Hepatic stellate cell (primary cell): ENCODE measurements at regions not wholly inside any gene's neighbourhood (a gene's known extent, or its start where the extent isn't known, plus 50 kb on each side); places are given as distances from the start of the nearest gene placed in this dataset.

Experiments used
- DNase-seq: peaks from one replicate; pipeline ENCODE4 v3.0.0; 2011; ENCODE audit warnings: low spot score

DNA sequence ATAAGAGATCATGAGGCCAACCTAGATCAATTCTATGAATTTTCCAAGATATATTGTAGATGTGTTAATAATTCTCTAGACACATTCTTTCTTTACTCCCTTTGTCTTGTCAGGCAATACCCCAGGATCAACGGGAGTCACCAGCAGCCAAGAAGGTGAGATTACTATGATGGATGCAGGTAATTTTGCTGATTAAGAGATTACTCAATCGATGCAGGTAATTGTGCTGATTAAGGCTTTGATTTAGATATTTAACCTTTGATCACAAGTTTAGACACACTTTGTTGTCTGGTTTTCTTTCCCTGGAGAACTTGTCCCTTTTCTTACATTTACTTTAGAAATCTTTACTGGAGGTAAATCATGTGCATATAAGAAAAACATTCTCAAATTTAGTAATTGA is 134.3 kb upstream of the CNTN1 start:
- DNase-seq: no peak

DNA sequence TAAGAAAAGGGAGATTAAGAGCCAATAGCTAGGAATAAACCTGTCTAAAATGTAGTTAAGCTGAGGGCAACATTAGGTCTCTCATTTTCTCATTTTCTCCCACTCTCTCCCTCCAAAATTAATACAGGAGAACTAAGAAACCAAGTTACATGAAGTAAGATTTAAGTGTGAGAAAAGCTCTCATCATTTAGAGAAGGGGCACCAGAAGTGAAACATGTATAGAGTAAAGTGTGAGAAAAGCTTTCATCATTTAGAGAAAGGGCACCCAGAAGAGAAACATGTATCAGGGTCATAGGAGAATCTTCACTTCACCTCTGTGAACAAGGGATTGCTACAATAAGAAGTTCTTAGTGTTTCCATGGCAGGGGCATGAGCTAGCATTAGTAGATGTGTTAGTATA is 132.4 kb upstream of the CNTN1 start:
- DNase-seq: no peak

DNA sequence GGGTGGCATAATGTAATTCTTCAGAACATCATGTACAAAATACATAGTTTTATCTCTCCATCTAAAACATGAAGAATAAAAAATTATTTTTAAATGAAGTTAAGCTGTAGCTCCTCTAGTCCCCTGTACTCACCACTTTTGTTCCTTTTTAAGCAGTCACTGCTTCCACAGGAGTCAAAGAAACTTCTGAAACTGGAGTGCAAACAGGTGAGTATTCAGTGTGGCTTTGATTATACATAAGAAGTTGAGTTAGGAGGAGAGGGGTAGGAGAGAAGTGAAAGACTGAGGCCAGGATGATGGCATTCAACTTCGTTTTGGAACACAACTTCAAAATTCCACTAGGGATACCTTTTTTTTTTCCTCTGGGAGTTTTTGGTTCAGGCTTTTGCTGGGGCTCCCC is 131.4 kb upstream of the CNTN1 start:
- no peak for DNase-seq

DNA sequence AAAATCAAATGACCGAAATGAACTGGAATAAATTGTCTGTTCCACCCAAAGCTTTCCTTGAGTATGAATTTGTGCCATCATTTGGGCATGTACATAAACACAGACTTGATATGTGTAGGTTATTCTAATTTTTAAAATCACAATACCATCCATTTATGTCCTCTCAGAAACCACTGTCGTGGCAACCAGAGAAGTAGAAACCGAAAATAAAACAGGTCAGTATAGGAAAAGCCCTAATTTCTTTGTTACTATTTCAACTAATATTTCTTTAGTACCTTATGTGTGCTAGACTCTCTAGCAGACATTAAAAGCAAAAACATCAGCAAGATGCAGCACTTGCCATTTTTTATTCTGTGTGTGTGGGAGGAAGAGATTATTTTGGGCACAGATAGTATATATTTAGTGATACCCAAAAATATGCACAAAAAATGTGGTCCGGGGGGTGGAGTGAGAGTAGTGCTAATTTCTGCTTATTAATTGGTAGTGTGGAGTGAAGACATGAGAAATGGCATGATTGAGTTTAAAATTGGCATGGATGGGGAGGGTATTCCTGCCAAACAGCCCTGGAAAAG is 130.8 kb upstream of the CNTN1 start:
- DNase-seq: no peak

DNA sequence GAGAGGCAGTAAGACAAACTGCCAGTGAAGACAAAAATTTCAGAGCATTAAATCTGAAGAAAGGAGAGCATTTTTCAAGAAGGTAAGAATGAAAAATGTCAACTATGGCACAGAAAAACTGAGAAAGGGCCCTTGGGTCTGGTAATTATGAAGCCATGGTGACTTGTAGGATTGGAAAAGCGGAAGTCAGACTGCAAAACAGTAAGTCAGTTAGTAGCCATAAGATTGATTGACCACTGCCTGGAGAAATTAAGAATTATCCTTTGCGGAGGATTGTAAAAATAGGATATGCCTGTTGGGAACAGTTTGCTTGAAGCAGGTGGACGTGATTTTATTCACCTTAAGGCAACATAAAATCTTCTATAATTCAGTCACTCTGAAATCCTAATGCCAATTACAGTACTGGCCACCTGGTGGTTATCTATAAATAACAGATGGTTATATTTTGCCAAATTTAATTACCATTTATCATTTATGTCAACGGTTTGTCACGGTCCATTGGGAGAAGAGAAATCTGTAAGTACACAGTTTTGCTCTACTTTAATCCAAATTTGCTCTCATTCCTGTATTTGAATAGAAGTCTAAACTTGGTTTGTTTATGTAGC is 127.1 kb upstream of the CNTN1 start:
- no peak for DNase-seq

DNA sequence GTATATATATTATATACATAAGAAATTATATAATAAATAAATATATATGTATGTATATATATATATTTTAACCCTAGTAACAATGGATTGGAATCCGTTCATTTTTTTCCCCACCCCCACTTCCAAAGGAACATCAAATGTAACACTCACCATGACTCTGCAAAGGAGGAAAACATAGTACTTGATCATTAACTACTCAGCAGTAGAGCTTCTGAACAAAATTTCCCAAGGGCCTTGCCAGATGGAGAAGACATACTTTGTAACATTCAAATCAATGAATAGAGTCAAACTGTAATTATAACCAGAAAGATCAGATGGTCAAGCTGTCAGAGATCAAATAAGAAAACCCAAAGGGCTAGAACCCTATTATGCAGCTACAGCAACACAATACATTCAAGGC is 126.0 kb upstream of the CNTN1 start:
- no peak for DNase-seq

DNA sequence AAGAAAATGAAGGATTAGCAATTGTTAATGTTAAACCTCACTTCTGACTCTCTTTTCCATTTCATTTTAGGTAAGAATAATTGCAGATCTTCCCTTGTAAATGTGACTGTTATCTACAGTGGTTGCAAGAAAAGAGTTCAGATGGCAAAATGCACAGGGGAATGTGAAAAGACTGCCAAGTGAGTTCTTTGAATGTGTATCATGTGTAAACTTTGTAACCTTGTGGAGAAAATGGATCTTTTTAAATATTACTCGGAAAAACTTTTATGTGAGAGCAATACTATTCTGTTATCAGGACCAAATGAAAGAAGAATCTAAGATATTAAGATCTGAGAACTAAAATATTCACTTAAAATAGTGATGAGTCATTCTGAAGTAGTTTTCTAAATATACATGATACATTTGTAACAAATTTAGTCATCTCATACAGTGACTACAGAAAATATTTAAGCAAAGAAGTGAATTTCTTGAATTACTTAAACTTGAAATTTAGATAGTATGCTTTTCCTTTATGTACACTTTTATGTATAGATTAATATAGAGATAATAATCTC is 122.5 kb upstream of the CNTN1 start:
- peak; percentile 4 for DNase-seq

DNA sequence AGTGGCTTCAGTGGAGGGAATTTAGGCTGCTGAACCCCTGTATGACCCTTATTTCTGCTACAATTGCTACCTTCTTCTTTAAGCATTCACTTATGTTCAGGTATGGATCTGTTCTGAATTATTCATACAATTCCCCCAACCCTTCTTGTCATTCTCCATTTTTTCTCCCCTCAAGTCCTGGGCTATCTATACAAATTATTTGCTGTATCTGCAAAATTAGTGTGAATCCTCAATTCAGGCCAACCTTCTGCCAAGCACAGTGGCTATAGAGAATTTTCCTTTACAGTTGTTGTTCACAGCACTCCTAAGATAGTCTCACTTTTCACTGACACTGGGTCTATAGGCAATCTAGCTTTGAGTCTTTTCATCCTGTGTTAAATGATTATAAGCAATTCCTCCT is 119.2 kb upstream of the CNTN1 start:
- no peak for DNase-seq

DNA sequence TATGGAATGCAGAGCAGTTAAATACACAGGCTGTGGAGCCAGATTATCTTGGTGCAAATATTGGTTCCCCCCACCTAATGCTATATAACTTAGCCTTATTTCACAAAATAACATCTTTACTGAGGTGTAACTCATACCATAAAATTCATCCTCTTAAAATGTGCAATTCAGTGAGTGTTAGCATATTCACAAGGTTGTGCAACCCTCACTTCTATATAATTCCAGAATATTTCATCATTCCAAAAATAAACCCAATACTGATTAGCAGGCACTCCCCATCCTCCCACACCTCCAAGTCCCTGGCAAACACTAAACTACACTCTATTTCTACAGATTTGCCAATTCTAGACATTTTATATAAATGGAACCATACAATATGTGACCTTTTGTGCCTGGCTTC is 116.3 kb upstream of the CNTN1 start:
- DNase-seq: no peak

DNA sequence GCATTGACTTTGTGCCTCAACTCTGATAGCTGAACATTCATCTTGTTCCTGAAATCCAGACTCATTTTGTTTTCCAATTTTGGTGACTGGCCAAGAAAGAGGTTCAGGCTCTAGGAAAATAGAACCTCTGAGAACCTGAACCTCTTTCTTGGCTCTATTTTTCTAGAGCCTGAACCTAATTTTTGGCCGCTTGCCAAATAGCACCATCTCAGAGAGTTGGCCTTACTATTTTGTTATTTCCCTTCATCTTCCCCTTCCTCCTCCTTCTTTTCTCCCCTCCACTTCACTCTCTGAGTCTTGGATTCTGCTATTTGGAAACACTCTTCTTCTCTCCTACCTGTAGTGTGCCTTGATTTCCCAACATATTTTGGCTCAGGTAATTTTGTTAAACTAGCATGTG is 114.4 kb upstream of the CNTN1 start:
- no peak for DNase-seq

DNA sequence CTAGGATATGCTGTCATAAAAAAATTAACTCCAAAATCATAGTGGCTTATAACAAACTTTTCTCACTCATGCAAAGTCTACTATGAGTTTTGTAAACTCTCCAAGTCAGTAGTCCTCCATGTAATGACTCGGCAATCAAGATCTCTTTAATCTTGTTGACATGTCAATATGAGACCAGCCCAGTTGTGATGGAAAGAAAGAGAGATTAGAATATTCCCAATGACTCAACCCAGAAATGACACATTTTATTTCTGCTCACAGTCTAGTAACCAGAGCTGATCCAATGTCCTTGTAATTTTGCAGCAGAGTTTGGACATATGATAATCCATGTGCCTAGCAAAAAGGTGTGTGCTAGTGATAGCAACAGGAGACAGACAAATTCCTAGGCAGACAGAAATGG is 112.6 kb upstream of the CNTN1 start:
- no peak for DNase-seq

DNA sequence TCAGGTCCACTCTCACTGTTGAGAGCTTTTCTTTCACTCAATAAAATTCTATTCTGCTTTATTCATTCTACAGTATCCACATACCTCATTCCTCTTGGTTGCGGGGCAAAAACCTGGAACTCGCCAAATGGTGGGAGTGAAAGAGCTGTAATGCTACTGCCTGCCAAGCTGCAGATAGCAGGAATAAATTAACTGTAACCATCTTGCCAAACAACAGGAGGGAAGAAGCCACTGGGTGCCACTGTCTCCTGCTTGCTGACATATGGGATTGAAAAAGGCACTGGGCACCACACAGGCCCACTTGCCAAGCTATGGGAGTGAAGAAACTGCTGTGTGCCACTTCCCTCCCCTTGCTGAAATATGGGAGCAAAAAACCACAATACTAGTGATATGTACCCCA is 111.9 kb upstream of the CNTN1 start:
- DNase-seq: no peak

DNA sequence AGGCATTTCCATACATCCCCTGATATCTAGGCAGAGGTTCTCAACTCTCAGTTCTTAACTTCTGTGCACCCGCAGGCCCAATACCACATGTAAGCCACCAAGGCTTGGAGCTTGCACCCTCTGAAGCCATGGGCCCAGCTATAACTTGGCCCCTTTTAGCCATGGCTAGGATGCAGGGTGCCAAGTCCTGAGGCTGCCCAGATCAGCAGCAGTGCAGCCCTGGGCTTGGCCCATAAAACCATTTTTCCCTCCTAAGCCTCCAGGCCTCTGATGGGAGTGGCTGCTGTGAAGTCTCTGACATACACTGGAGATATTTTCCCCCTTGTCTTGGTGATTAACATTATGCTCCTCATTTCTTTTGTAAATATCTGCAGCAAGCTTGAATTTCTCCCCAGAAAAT is 110.3 kb upstream of the CNTN1 start:
- no peak for DNase-seq

DNA sequence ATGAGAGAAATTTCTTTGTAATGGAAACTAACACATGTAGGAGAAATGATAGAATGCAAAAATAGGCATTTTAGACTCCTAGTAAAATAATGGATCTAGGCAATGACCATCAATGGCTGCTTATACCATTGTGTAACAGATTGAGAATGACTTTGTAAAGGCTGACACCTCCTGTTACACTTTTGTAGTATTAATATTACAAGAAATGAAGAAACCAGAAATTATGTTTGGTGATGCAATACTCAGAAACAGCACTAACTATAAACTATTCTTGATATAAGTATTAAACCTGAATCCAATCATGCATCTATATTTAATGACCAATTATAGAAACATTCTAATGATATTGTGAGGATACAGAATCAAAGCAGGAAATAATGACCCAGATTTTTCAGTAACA is 108.5 kb upstream of the CNTN1 start:
- DNase-seq: no peak

DNA sequence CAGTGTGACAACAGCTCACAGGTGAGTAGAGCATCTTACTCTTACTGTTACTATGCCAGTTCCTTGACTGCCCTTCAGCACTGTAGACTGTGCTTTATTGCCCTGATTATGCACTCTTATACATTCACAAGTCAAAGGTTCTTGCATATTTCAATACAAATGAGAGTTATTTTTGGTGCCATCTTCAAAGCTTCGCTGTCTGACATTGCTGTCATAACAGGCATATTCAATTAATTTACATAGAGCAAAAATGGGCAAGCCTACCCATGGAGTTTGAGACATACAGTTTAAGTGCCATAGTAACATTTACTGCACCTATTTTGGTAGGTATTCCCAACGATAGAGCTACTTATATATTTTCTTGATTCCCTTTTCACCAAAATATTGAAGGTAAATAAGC is 107.5 kb upstream of the CNTN1 start:
- no peak for DNase-seq

DNA sequence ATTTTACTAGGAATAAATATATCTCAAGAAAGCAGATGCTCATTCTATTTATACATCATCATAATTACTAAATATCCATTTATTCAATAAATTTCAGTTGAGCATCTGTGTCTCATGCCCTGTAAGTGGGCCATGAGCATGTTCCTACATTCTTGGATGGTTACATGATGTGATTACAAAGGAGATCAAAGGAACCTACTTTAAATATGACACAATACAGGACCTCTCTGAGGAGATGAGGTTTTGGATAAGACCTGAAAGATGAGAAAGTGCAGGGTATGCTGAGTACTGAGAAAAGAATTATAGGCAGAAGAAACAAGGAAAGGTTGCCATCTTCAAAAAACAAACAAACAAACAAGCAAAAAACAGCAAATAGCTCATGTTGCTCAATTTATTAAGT is 105.4 kb upstream of the CNTN1 start:
- DNase-seq: no peak

DNA sequence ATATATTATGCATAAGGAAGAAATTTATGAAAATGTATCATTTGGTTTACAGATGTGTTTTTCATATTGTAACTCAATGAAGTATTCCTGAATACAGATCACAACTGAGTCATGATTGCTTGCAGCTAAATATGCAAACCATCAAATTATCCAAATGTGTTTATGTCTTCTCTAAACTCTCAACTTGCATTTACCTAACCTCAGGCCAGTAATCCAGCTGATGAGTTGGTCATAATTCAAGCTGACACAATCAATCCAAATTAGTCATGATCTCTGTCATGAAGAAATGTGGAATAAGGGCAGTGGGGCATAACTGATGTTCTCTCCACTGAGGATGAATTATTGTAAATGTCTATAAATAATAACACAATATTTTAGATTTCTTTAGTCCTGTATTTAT is 104.8 kb upstream of the CNTN1 start:
- no peak for DNase-seq

DNA sequence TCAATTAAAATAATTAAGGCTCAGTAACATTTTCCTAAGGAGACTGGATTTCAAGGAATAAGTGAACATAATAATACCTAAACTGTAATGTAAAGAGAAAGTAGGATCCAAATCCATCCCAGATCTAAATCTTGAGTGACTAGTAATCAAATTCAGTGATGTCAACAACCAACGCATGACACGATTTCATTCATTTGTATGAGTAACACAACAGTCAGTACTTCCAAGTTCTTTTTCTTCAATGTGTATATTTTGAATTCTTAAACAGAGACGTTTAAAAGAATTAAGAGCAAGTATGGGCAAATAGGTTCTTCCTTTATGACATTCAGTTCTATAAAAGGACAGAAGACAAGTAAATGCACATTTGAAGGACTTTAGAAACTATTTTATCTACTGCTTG is 104.3 kb upstream of the CNTN1 start:
- DNase-seq: no peak

DNA sequence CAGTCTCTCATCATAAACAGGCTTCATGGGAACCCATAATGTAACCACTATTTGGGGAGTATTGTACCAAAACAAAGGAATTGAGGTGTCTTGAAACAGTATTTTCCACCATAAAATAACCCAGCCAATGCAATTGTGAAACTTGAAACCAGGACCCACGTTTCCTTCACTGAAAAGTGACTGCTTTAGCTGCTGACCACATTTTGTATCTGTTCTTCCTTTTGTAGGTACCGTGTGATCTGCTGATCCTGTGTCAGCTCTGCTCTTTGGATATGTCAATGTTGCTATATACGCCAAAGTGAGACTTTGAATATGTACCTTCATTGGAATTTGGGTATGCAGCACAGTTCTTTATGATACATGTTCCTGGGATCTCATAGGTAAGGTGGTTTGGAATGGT is 95.1 kb upstream of the CNTN1 start:
- no peak for DNase-seq

DNA sequence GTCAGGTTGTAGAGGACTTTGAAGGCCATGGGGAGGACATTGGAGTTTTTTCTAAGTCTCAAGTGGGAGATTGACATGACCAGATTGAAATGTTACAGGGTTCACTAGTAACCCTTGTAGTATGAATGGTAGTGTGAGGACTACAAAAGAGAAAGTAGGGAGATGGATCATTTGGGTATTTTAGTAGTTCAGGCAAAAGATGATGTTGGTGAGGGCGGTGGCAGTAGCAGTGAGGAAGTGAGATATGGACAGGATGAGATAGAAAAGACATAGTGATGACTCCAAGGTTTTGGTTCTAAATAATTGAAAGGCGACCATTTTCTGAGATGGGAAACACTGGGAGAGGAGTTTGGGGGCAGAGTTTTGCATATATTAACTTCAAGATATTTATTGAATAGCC is 94.2 kb upstream of the CNTN1 start:
- DNase-seq: no peak

DNA sequence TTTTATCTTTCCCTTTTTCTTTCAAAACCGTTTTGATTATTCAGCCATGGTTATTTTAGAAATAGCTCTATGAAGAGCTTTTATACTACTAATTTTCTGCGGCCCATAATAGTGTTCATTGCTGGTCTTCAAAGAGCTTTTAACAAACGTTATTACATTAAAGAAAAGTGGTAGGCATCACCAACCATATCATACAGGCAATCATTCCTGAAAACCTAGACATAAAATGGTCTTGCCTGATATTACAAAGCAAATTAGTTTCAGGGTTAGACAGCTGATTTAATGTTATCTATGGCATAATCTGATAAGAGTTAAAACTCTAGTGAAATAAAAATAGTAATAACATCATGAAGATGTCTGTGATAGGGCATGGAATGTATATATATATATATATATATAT is 89.7 kb upstream of the CNTN1 start:
- no peak for DNase-seq

DNA sequence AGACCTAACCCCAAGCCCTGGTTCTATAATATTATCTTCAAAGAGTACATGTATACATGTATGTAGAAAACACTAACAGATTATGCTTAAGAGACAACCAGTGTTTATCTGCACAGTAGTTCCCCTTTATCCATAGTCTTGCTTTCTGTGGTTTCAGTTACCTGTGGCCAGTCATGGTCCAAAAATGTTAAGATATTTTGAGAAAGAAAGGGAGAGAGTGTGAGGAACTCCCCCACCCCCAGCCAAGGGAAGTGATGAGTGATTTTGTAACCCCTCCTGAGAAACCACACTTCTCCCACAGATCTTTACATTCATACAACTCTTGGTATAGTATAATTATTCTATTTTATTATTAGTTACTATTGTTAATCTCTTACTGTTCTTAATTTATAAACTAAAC is 77.3 kb upstream of the CNTN1 start:
- DNase-seq: no peak

DNA sequence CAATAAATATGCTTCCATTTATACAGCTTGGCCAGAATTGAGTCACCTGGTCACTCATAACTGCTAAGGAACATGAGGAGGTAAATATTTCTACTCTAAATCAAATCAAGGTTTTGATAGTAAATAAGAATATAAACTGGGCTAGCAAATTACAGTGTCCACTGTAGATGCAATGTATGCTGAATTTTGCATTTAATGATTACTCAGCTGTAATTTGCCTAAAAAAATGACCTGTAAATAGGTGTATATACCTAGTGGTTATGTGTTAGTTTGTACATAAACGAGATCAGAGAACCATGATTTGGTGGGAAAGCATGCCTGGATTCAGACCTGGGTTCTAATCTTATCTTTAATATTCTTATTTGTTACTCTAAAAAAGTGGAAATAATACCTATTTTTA is 76.6 kb upstream of the CNTN1 start:
- no peak for DNase-seq

DNA sequence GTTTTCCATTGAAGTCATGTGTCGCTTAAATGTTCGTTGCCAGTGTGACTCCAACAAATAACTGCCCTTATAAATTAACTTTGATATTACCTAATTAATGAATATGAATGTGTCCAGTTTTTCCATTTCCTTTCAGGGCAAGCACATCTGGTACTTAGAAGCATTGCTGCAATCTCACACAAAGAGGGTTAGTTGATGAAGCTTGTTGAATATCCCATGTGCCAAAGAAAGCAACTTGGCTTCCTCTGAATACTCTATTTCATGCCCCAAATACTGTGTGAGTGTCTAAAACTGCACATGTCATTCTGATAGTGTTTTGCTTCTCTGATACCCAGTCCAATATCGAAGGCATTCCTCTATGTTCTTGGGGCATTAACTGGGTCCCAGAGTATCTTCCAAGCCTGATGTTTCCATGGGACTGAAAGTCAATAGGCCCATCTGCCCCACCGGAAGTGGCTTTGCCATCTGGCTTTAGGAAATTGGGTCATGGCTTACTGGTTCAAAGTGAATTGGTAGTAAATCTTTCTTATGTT is 75.8 kb upstream of the CNTN1 start:
- no peak for DNase-seq
